Peyer's patch (tissue), 4 donors: ENCODE measurements at regions not wholly inside any gene's neighbourhood (a gene's known extent, or its start where the extent isn't known, plus 50 kb on each side); places are given as distances from the start of the nearest gene placed in this dataset.

Source experiments
- POLR2A ChIP-seq, 2 donors: fragments of 450-650 bp; IDR thresholded peaks; one replicate each; pipeline ENCODE4 v1.5.1; 2017; ENCODE audit warnings: antibody characterized with exemption in 2 of 2, mild to moderate bottlenecking in 2 of 2, moderate library complexity in 2 of 2
- TF ChIP-seq, protein P1 (sequence below), 6 experiments: fragments of 450-650 bp in 4 of 6; fragments of 200-600 bp in 2 of 6; sonication (generic) in 1 of 6; IDR thresholded peaks; one replicate each; pipeline ENCODE4 v1.5.1; 2017 to 2019; ENCODE audit warnings: antibody characterized with exemption in 6 of 6, mild to moderate bottlenecking in 3 of 6, moderate library complexity in 1 of 6

DNA sequence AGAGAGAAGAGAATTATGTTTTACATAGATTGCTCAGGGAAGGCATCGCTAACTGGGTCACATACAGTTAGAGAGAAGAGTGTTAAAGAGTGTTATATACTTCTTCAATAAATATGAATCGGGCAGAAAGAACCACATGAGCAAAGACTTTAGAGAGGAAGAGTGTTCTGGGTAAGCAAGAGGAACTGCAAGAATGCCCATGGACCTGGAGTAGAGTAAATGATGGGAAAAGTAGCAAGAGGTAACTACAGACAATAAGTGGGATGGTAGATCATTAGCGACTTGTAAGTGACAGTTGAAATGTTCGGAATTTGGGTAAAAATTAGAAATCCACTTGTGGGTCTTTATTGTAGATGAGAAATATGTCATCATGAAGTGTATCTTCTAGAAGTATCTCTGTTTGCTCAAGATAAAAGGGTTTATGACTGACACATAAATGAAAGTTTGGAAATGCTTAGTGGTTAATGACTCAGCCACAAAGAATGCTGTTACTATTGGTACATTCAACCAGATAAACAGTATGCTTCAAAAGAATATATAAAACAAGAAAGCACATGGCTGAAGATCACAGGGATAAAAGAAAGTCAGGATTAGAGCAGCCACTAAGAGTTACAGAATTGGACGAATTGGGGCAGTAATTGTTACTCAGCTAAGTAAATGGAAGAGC is 229.3 kb downstream of the CASP12 start:
- TF ChIP-seq, protein P1, sequence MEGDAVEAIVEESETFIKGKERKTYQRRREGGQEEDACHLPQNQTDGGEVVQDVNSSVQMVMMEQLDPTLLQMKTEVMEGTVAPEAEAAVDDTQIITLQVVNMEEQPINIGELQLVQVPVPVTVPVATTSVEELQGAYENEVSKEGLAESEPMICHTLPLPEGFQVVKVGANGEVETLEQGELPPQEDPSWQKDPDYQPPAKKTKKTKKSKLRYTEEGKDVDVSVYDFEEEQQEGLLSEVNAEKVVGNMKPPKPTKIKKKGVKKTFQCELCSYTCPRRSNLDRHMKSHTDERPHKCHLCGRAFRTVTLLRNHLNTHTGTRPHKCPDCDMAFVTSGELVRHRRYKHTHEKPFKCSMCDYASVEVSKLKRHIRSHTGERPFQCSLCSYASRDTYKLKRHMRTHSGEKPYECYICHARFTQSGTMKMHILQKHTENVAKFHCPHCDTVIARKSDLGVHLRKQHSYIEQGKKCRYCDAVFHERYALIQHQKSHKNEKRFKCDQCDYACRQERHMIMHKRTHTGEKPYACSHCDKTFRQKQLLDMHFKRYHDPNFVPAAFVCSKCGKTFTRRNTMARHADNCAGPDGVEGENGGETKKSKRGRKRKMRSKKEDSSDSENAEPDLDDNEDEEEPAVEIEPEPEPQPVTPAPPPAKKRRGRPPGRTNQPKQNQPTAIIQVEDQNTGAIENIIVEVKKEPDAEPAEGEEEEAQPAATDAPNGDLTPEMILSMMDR (IDR thresholded peaks at IDR 0.05), result no peak
- TF ChIP-seq POLR2A (IDR thresholded peaks at IDR 0.05), result no peak
